Neural progenitor cell (in vitro differentiated cells): ENCODE measurements at regions not wholly inside any gene's neighbourhood (a gene's known extent, or its start where the extent isn't known, plus 50 kb on each side); places are given as distances from the start of the nearest gene placed in this dataset.

Experiments
- DNase-seq: peaks from one replicate; pipeline ENCODE4 v3.0.0-alpha.2; 2016; ENCODE audit warnings: low spot score
- H2AFZ ChIP-seq: fragments of 200-600 bp; sonication (generic); replicated peaks from 2 replicates; pipeline ENCODE4 v1.6.1; 2016; ENCODE audit warnings: antibody characterized with exemption
- H3F3A ChIP-seq: fragments of 200-600 bp; sonication (generic); 2 replicates; pipeline ENCODE4 v1.6.1; 2016; ENCODE audit warnings: antibody characterized with exemption, low read depth
- H3K27ac ChIP-seq: fragments of 200-600 bp; sonication (generic); 2 replicates; pipeline ENCODE4 v1.5.1; 2016; ENCODE audit warnings: mild to moderate bottlenecking
- H3K27me3 ChIP-seq: fragments of 200-600 bp; sonication (generic); 2 replicates; pipeline ENCODE4 v1.6.1; 2016; ENCODE audit warnings: mild to moderate bottlenecking, moderate library complexity
- H3K36me3 ChIP-seq: fragments of 200-600 bp; sonication (generic); 2 replicates; pipeline ENCODE4 v1.5.1; 2016
- H3K4me1 ChIP-seq: fragments of 200-600 bp; sonication (generic); 2 replicates; pipeline ENCODE4 v1.6.1; 2016; ENCODE audit warnings: mixed run types
- H3K4me2 ChIP-seq: fragments of 200-600 bp; sonication (generic); 2 replicates; pipeline ENCODE4 v1.6.1; 2016
- H3K4me3 ChIP-seq: fragments of 200-600 bp; sonication (generic); 2 replicates; pipeline ENCODE4 v1.5.1; 2016
- H3K79me2 ChIP-seq: fragments of 200-600 bp; sonication (generic); 2 replicates; pipeline ENCODE4 v1.6.1; 2016; ENCODE audit warnings: low read depth
- H3K9ac ChIP-seq: fragments of 200-600 bp; sonication (generic); 2 replicates; pipeline ENCODE4 v1.6.1; 2016
- H3K9me3 ChIP-seq: fragments of 200-600 bp; sonication (generic); 2 replicates; pipeline ENCODE4 v1.5.1; 2016; ENCODE audit warnings: low read depth
- H4K20me1 ChIP-seq: fragments of 200-600 bp; sonication (generic); 2 replicates; pipeline ENCODE4 v1.6.1; 2016; ENCODE audit warnings: low read depth
- H3K27ac Mint-ChIP-seq: 3 replicates; pipeline ENCODE4 v1.8.0; 2021; ENCODE audit warnings: mixed read lengths
- H3K27me3 Mint-ChIP-seq: 2 replicates; pipeline ENCODE4 v1.8.0; 2022; ENCODE audit warnings: low read depth, mild to moderate bottlenecking, inconsistent platforms, moderate library complexity, mixed read lengths; ENCODE audit not compliant: insufficient read depth
- H3K36me3 Mint-ChIP-seq: 3 replicates; pipeline ENCODE4 v1.8.0; 2021; ENCODE audit warnings: mixed read lengths
- H3K4me1 Mint-ChIP-seq: 3 replicates; pipeline ENCODE4 v1.8.0; 2021; ENCODE audit warnings: mixed read lengths
- H3K4me3 Mint-ChIP-seq: 3 replicates; pipeline ENCODE4 v1.8.0; 2021; ENCODE audit warnings: mild to moderate bottlenecking, moderate library complexity, mixed read lengths
- H3K9me3 Mint-ChIP-seq: 3 replicates; pipeline ENCODE4 v1.8.0; 2020; ENCODE audit warnings: mixed read lengths
- CTCF ChIP-seq: fragments of 200-600 bp; sonication (generic); IDR thresholded peaks from 2 replicates; pipeline ENCODE4 v1.5.1; 2017; ENCODE audit warnings: antibody characterized with exemption, mild to moderate bottlenecking
- EZH2 ChIP-seq: fragments of 200-600 bp; sonication (generic); IDR thresholded peaks from 2 replicates; pipeline ENCODE4 v1.6.1; 2017; ENCODE audit warnings: antibody characterized with exemption, mild to moderate bottlenecking, moderate library complexity
- EZH2phosphoT487 ChIP-seq: fragments of 200-600 bp; sonication (generic); IDR thresholded peaks from 2 replicates; pipeline ENCODE4 v1.6.1; 2017; ENCODE audit warnings: antibody characterized with exemption

DNA sequence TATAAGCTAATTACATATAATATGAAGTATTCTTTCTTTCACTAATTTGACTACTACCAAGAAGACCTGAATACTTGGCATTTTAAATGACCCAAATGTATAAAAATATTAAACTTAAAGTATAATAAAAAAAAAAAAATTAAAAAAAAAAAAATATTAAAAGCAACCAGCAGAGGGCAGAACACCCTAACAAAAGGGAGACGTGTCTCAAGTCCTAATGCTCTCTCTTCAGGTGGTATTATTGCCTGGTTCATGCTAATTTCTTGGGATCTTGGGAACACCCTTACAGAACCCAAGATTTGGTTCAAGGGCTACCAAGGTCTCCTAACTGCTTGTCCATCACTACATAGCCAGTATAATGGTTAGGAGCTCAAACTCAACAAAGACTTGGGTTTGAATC lies 754.8 kb downstream of the RAB28 start:
- no peak overlapping the region for H3K4me3 Mint-ChIP-seq
- Histone ChIP-seq H3K27ac (no peak overlapping the region), H3K36me3 (no peaks in the 10 kb centered on the region), H3K27me3 (no peaks in the 10 kb centered on the region), H3K4me3 (no peak overlapping the region), H4K20me1 (no peaks in the 10 kb centered on the region), H3K4me1 (no peaks in the 10 kb centered on the region), H3K79me2 (no peaks in the 10 kb centered on the region), H3F3A (no peaks in the 10 kb centered on the region), H3K9ac (no peak overlapping the region), H3K9me3 (no peaks in the 10 kb centered on the region), H3K4me2 (no peak overlapping the region), H2AFZ (no peak overlapping the region)
- peak; percentile 25 for DNase-seq
- H3K4me1 Mint-ChIP-seq = peaks cover 3% of the 10 kb centered on the region
- no peaks in the 10 kb centered on the region for H3K36me3 Mint-ChIP-seq
- H3K27me3 Mint-ChIP-seq = no peaks in the 10 kb centered on the region
- H3K27ac Mint-ChIP-seq = no peak overlapping the region
- H3K9me3 Mint-ChIP-seq = no peaks in the 10 kb centered on the region
- TF ChIP-seq EZH2phosphoT487 = no peak
- TF ChIP-seq EZH2 = no peak
- peak; percentile 65 for TF ChIP-seq CTCF

- Histone ChIP-seq H2AFZ (no peak overlapping the region), H4K20me1 (no peaks in the 10 kb centered on the region), H3K79me2 (no peaks in the 10 kb centered on the region), H3K27ac (no peak overlapping the region), H3F3A (no peaks in the 10 kb centered on the region), H3K4me2 (no peak overlapping the region), H3K9me3 (no peaks in the 10 kb centered on the region), H3K9ac (no peak overlapping the region), H3K36me3 (no peaks in the 10 kb centered on the region), H3K27me3 (no peaks in the 10 kb centered on the region), H3K4me1 (no peaks in the 10 kb centered on the region), H3K4me3 (no peak overlapping the region)
- Mint-ChIP-seq H3K27ac (no peak overlapping the region), H3K4me1 (peaks cover 16% of the 10 kb centered on the region), H3K4me3 (no peak overlapping the region), H3K9me3 (no peaks in the 10 kb centered on the region), H3K27me3 (no peaks in the 10 kb centered on the region), H3K36me3 (no peaks in the 10 kb centered on the region)
- no peak for TF ChIP-seq EZH2phosphoT487
- peak; percentile 75 for TF ChIP-seq CTCF
- DNase-seq = peak; percentile 19
Observed at GRCh38 chr4:12724510-12724909, 759.6 kb downstream of the RAB28 start.

- Histone ChIP-seq H3F3A (no peaks in the 10 kb centered on the region), H3K4me3 (no peak overlapping the region), H3K27ac (no peak overlapping the region), H3K4me2 (no peak overlapping the region), H3K27me3 (no peaks in the 10 kb centered on the region), H3K36me3 (no peaks in the 10 kb centered on the region), H3K4me1 (no peaks in the 10 kb centered on the region), H4K20me1 (no peaks in the 10 kb centered on the region), H3K9ac (no peak overlapping the region), H3K9me3 (no peaks in the 10 kb centered on the region), H3K79me2 (no peaks in the 10 kb centered on the region), H2AFZ (no peak overlapping the region)
- Mint-ChIP-seq H3K4me1 (peaks cover 16% of the 10 kb centered on the region), H3K27ac (peak overlapping the region; percentile 1), H3K36me3 (no peaks in the 10 kb centered on the region), H3K4me3 (no peak overlapping the region), H3K27me3 (no peaks in the 10 kb centered on the region), H3K9me3 (no peaks in the 10 kb centered on the region)
- TF ChIP-seq EZH2phosphoT487 = no peak
- TF ChIP-seq EZH2 = no peak
- TF ChIP-seq CTCF = no peak
- peak; percentile 11 for DNase-seq
Observed at GRCh38 chr4:12723849-12724447, 760.2 kb downstream of the RAB28 start.
